ENCODE measurements at regions not wholly inside any gene's neighbourhood (a gene's known extent, or its start where the extent isn't known, plus 50 kb on each side); places are given as distances from the start of the nearest gene placed in this dataset.

- no peak for TF ChIP-seq CTCF (IDR thresholded peaks at IDR 0.05)
- TF ChIP-seq POLR2A (IDR thresholded peaks at IDR 0.05) = no peak
- no peak for TF ChIP-seq POLR2AphosphoS5 (IDR thresholded peaks at IDR 0.05)
Observed at GRCh38 chrX:113800955-113801354, 782.9 kb upstream of the HTR2C start.
